T-helper 1 cell treated with Interleukin-12 subunit alpha and Interleukin-12 subunit beta and Interleukin-4 antibody, amounts not matched to agents 30 μg/mL and 1 μg/mL, for 36 hours (primary cell): ENCODE measurements at regions not wholly inside any gene's neighbourhood (a gene's known extent, or its start where the extent isn't known, plus 50 kb on each side); places are given as distances from the start of the nearest gene placed in this dataset.

Experiments used
- H3K27ac Mint-ChIP-seq: one replicate; pipeline ENCODE4 v1.8.0; 2021; ENCODE audit warnings: mild to moderate bottlenecking, mixed read lengths
- H3K27me3 Mint-ChIP-seq: one replicate; pipeline ENCODE4 v1.8.0; 2021; ENCODE audit warnings: low read depth, mixed read lengths
- H3K36me3 Mint-ChIP-seq: one replicate; pipeline ENCODE4 v1.8.0; 2021; ENCODE audit warnings: low read depth, mixed read lengths
- H3K4me1 Mint-ChIP-seq: one replicate; pipeline ENCODE4 v1.8.0; 2021; ENCODE audit warnings: low read depth, mixed read lengths
- H3K4me3 Mint-ChIP-seq: one replicate; pipeline ENCODE4 v1.8.0; 2021; ENCODE audit warnings: mild to moderate bottlenecking, moderate library complexity, mixed read lengths
- H3K9me3 Mint-ChIP-seq: one replicate; pipeline ENCODE4 v1.8.0; 2021; ENCODE audit warnings: mixed read lengths

GRCh38 chr20:4584510-4584909 is 101.7 kb upstream of the PRNP start:
- H3K27ac Mint-ChIP-seq: no peak overlapping the region
- H3K27me3 Mint-ChIP-seq: peaks cover 26% of the 10 kb centered on the region
- no peaks in the 10 kb centered on the region for H3K36me3 Mint-ChIP-seq
- no peaks in the 10 kb centered on the region for H3K9me3 Mint-ChIP-seq
- H3K4me1 Mint-ChIP-seq: no peaks in the 10 kb centered on the region
- no peak overlapping the region for H3K4me3 Mint-ChIP-seq

GRCh38 chr20:4581838-4582237 is 104.4 kb upstream of the PRNP start:
- Mint-ChIP-seq H3K9me3 (no peaks in the 10 kb centered on the region), H3K4me1 (no peaks in the 10 kb centered on the region), H3K27ac (no peak overlapping the region), H3K4me3 (no peak overlapping the region), H3K27me3 (peaks cover 43% of the 10 kb centered on the region), H3K36me3 (no peaks in the 10 kb centered on the region)

- H3K27ac Mint-ChIP-seq: no peak overlapping the region
- no peaks in the 10 kb centered on the region for H3K36me3 Mint-ChIP-seq
- H3K4me3 Mint-ChIP-seq: no peak overlapping the region
- H3K4me1 Mint-ChIP-seq: peaks cover 2% of the 10 kb centered on the region
- H3K27me3 Mint-ChIP-seq: peaks cover 50% of the 10 kb centered on the region
- H3K9me3 Mint-ChIP-seq: no peaks in the 10 kb centered on the region
These were observed 107.9 kb upstream of the PRNP start for GRCh38 chr20:4578375-4578774.

GRCh38 chr20:4574356-4574690 is 111.9 kb upstream of the PRNP start:
- Mint-ChIP-seq H3K4me1 (peaks cover 2% of the 10 kb centered on the region), H3K27ac (no peak overlapping the region), H3K9me3 (no peaks in the 10 kb centered on the region), H3K36me3 (no peaks in the 10 kb centered on the region), H3K27me3 (peaks cover 35% of the 10 kb centered on the region), H3K4me3 (no peak overlapping the region)

- Mint-ChIP-seq H3K27ac (no peak overlapping the region), H3K4me3 (peak overlapping the region; percentile 23), H3K36me3 (no peaks in the 10 kb centered on the region), H3K9me3 (no peaks in the 10 kb centered on the region), H3K4me1 (peaks cover 2% of the 10 kb centered on the region), H3K27me3 (peaks cover 35% of the 10 kb centered on the region)
These were observed 112.5 kb upstream of the PRNP start for GRCh38 chr20:4573564-4574355.

- Mint-ChIP-seq H3K9me3 (no peaks in the 10 kb centered on the region), H3K27me3 (peaks cover 19% of the 10 kb centered on the region), H3K36me3 (no peaks in the 10 kb centered on the region), H3K4me3 (no peak overlapping the region), H3K4me1 (peaks cover 2% of the 10 kb centered on the region), H3K27ac (no peak overlapping the region)
These were observed 114.3 kb upstream of the PRNP start for GRCh38 chr20:4571759-4572531.

- H3K9me3 Mint-ChIP-seq: no peaks in the 10 kb centered on the region
- H3K36me3 Mint-ChIP-seq: no peaks in the 10 kb centered on the region
- H3K27me3 Mint-ChIP-seq: peaks cover 6% of the 10 kb centered on the region
These were observed 116.4 kb upstream of the PRNP start for GRCh38 chr20:4569865-4570264.

GRCh38 chr20:4569092-4569491 is 117.2 kb upstream of the PRNP start:
- Mint-ChIP-seq H3K36me3 (no peaks in the 10 kb centered on the region), H3K4me3 (no peak overlapping the region), H3K9me3 (no peaks in the 10 kb centered on the region), H3K4me1 (peaks cover 2% of the 10 kb centered on the region), H3K27ac (no peak overlapping the region), H3K27me3 (peaks cover 11% of the 10 kb centered on the region)

More at GRCh38 chr20:4569865-4570264, 116.4 kb upstream of the PRNP start:
- no peak overlapping the region for H3K4me3 Mint-ChIP-seq
- H3K27ac Mint-ChIP-seq: no peak overlapping the region
- H3K4me1 Mint-ChIP-seq: peaks cover 2% of the 10 kb centered on the region

GRCh38 chr20:4568361-4568959 is 117.8 kb upstream of the PRNP start:
- Mint-ChIP-seq H3K27ac (no peak overlapping the region), H3K4me3 (no peak overlapping the region), H3K9me3 (no peaks in the 10 kb centered on the region), H3K36me3 (no peaks in the 10 kb centered on the region), H3K4me1 (no peaks in the 10 kb centered on the region), H3K27me3 (peaks cover 16% of the 10 kb centered on the region)

GRCh38 chr20:4567170-4567569 is 119.1 kb upstream of the PRNP start:
- Mint-ChIP-seq H3K9me3 (no peaks in the 10 kb centered on the region), H3K4me3 (no peak overlapping the region), H3K27me3 (peaks cover 16% of the 10 kb centered on the region), H3K36me3 (no peaks in the 10 kb centered on the region), H3K27ac (no peak overlapping the region), H3K4me1 (no peaks in the 10 kb centered on the region)

- no peak overlapping the region for H3K4me3 Mint-ChIP-seq
- H3K36me3 Mint-ChIP-seq: no peaks in the 10 kb centered on the region
- H3K27me3 Mint-ChIP-seq: peaks cover 9% of the 10 kb centered on the region
- H3K27ac Mint-ChIP-seq: no peak overlapping the region
- H3K9me3 Mint-ChIP-seq: no peaks in the 10 kb centered on the region
- no peaks in the 10 kb centered on the region for H3K4me1 Mint-ChIP-seq
These were observed 122.7 kb upstream of the PRNP start for GRCh38 chr20:4563534-4563933.

GRCh38 chr20:4563031-4563430 is 123.2 kb upstream of the PRNP start:
- Mint-ChIP-seq H3K9me3 (no peaks in the 10 kb centered on the region), H3K27ac (no peak overlapping the region), H3K27me3 (peaks cover 13% of the 10 kb centered on the region), H3K4me1 (no peaks in the 10 kb centered on the region), H3K4me3 (no peak overlapping the region), H3K36me3 (no peaks in the 10 kb centered on the region)

GRCh38 chr20:4560667-4561066 is 125.6 kb upstream of the PRNP start:
- no peaks in the 10 kb centered on the region for H3K9me3 Mint-ChIP-seq
- no peak overlapping the region for H3K27ac Mint-ChIP-seq
- H3K27me3 Mint-ChIP-seq: peaks cover 14% of the 10 kb centered on the region
- H3K4me1 Mint-ChIP-seq: no peaks in the 10 kb centered on the region
- H3K4me3 Mint-ChIP-seq: no peak overlapping the region
- no peaks in the 10 kb centered on the region for H3K36me3 Mint-ChIP-seq

- Mint-ChIP-seq H3K4me1 (no peaks in the 10 kb centered on the region), H3K27me3 (peaks cover 14% of the 10 kb centered on the region), H3K27ac (no peak overlapping the region), H3K9me3 (no peaks in the 10 kb centered on the region), H3K36me3 (no peaks in the 10 kb centered on the region), H3K4me3 (no peak overlapping the region)
These were observed 126.3 kb upstream of the PRNP start for GRCh38 chr20:4559906-4560305.

GRCh38 chr20:4559106-4559505 is 127.2 kb upstream of the PRNP start:
- no peaks in the 10 kb centered on the region for H3K36me3 Mint-ChIP-seq
- H3K27me3 Mint-ChIP-seq: peaks cover 9% of the 10 kb centered on the region
- no peaks in the 10 kb centered on the region for H3K9me3 Mint-ChIP-seq
- no peak overlapping the region for H3K27ac Mint-ChIP-seq
- no peak overlapping the region for H3K4me3 Mint-ChIP-seq
- H3K4me1 Mint-ChIP-seq: no peaks in the 10 kb centered on the region
